GM12873 (cell line): ENCODE measurements at regions not wholly inside any gene's neighbourhood (a gene's known extent, or its start where the extent isn't known, plus 50 kb on each side); places are given as distances from the start of the nearest gene placed in this dataset.

ENCODE experiments used
- TF ChIP-seq, protein P1 (sequence below): IDR thresholded peaks from 2 replicates; pipeline ENCODE4 v1.5.1; 2012; ENCODE audit warnings: low read depth, mild to moderate bottlenecking, moderate library complexity, low read length, control low read depth; ENCODE audit not compliant: insufficient read depth; ENCODE audit errors: missing control alignments

DNA sequence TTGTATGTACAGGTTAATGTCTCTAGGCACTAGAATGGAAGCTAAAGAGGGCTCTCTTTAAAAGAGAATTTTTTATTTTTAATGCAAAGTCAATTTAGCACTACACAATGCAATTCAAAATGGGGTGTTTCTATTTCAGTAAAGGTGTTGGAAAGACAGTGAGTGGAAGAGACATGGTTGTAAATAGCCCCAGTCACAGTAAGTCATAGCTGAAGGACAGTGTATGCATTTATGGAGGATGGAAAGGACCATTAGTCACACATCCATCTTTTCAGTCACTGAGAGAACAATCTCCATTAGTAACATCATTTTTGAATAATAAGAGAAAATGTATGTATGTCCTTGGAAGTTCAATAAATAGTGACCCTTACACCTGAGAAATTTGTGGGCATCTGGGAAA, 148.0 kb downstream of the PDHA2 start:
- TF ChIP-seq, protein P1, sequence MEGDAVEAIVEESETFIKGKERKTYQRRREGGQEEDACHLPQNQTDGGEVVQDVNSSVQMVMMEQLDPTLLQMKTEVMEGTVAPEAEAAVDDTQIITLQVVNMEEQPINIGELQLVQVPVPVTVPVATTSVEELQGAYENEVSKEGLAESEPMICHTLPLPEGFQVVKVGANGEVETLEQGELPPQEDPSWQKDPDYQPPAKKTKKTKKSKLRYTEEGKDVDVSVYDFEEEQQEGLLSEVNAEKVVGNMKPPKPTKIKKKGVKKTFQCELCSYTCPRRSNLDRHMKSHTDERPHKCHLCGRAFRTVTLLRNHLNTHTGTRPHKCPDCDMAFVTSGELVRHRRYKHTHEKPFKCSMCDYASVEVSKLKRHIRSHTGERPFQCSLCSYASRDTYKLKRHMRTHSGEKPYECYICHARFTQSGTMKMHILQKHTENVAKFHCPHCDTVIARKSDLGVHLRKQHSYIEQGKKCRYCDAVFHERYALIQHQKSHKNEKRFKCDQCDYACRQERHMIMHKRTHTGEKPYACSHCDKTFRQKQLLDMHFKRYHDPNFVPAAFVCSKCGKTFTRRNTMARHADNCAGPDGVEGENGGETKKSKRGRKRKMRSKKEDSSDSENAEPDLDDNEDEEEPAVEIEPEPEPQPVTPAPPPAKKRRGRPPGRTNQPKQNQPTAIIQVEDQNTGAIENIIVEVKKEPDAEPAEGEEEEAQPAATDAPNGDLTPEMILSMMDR: no peak

DNA sequence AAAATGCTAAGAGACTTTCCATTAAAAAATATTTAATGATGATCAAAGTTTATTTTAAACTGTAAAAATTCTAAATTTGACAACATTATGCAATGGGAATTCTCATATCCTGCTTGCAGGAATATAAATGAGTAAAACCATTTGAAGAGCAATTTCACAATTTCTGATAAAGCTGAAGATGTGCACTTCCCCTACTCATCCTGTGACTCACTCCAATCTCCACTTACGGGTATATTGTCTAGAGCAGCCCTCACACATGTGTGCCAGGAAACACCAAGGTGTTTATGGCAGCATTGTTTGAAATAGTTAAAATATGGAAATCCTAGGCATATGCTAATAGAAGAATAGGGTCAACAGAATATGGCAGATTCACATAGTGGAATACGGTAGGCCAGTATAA, 158.4 kb downstream of the PDHA2 start:
- TF ChIP-seq, protein P1: no peak

DNA sequence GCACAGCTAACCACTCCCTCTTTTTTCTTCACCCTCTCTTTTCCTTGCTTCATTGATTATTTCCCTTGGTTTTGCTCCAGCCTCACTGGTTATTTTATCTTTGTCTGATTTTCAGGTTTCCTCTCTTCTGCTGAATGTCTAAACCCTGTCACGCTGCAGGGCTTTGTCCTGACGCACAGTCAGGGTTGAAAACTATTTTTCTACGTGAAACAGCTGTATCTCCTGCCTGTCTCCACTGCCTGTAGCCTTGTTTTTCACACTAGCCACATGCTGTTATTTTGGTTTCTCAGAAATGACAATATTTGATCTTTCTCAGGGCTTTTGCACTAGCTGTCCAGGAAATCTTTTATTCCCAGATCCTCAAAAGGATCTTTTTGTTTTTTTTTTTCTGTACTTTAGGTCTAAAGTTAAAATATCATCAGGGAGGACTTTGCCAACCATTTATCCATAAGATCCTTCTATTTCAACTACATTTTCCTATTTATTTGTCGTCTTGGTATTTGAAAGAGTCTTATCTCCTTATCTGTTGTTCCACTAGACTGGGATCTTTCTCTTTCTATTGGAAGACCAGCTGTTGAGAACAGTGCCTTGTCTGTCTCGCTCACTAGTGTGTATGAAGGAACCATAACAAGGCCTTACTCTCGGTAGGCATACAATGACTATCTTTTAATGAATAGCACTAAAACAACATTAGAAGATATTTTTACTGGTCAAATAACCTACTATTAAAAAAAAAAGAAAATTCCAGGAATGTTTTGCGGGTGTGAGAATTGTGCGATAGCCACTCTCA, 164.3 kb downstream of the PDHA2 start:
- TF ChIP-seq, protein P1: no peak

DNA sequence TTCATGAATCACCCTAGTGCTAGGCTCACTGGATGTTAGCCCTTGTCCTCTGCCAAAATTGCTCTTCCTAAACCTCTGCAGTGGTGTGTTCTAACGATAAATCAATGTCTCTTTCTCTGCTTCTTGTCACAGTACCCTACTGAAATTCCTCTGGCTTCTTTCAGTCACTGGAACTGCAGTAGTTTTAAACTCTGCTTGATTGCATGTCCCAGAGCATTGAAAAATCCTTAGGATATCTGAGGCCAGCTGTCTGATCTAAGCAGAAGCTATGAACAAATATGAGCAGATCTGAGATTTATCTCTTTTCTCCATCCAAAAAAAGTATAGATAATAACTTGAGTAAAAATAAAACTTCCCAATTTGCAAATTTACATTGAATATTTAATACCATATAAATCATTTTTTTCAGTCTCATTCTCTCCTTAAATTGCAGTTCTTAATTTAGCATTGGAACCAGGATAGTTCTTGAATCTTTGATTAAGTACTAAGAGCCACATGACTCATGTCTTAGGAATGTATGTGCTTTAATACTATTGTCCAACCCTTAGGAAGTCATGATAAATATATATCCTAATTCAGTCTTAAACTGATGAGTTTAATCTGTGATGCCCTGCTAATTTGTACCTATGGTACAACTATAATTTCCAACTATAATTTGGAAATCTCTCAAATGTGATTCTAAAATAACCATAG, 169.7 kb downstream of the PDHA2 start:
- TF ChIP-seq, protein P1: no peak

DNA sequence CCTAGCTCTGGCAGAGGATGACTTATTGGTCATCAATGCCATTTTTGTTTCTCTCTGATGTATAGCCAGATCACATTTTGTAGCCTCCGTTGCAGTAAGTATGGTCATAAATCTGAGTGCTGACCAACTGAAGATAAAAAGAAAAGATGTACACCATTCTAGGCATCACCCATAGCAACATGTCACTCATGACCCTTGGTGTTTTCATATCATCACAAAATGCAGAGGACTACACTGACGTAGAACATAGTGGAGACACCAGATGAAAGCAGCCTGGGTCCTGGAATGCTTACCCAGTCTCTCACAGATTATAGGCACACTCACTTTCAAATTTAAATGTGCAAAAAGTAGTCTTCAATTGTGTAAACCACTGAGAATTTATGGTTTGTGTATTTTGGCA, 172.8 kb downstream of the PDHA2 start:
- TF ChIP-seq, protein P1: no peak

DNA sequence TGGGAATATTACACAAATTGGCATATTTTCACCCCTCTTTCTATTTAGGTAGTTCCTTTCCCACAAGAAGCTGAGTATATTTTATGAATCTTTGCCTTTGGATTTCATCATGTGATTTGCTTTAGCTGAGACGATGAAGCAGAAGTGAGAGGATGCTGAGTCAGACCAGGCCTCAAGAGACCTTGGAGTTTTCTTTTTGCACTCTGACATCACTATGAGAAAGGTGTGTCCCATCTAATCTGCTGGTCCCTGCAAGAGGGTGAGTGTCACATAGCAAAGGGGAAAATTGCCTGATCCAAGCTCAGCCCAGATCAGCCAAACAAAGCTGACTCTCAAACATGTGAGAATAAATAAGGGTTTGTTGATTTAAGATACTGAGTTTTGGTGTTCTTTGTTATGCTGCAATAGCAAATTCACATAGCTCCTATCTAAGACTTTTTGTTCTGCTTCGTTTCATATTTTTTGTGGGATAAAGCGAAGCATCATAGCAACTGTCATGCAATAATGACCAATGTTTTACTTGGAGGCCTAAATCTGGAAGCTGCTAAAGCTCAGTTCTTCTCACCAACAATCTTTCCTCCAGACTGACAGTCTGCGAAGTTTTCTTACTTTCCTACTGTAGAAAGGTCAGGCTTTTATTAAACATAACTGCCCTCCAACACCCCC, 176.9 kb downstream of the PDHA2 start:
- TF ChIP-seq, protein P1: no peak

DNA sequence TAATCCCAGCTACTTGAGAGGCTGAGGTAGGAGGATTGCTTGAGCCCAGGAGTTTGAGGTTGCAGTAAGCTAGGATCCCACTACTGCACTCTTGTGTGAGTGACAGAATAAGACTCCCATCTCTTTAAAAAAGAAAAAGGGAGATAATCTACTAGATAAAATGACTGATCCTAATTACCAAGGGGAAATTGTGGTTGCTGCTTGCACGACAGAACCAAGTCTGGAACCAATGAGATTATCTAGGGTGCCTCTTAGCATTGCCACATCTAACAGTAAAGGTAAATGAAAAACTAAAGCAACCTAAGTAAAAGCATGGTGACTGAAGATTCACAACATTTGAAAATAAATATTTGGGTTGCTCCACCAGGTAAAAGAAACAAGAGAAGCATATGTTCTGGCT, 185.1 kb downstream of the PDHA2 start:
- TF ChIP-seq, protein P1: no peak
